Right atrium auricular region (tissue), 2 donors: ENCODE measurements at regions not wholly inside any gene's neighbourhood (a gene's known extent, or its start where the extent isn't known, plus 50 kb on each side); places are given as distances from the start of the nearest gene placed in this dataset.
"Not testable (repeated sequence)": the region's sequence is repeated elsewhere in the genome, so short reads cannot be mapped to it uniquely, and the experiment has no call there.

ENCODE experiments used
- DNase-seq: peaks from one replicate; pipeline ENCODE4 v3.0.0-alpha.2; 2019; ENCODE audit warnings: low spot score
- H3K27ac ChIP-seq, 2 donors: fragments of 200-600 bp; sonication (generic); 1 replicate in 1 of 2; 2 replicates in 1 of 2; pipeline ENCODE4 v1.5.1; 2016 to 2019
- H3K27me3 ChIP-seq, 2 donors: fragments of 200-600 bp; sonication (generic); one replicate each; pipeline versions ENCODE4 v1.5.1 to v1.6.0; 2017 to 2019
- H3K36me3 ChIP-seq: fragments of 200-600 bp; sonication (generic); one replicate; pipeline ENCODE4 v1.5.1; 2016
- H3K4me1 ChIP-seq, 2 donors: fragments of 200-600 bp; sonication (generic); one replicate each; pipeline versions ENCODE4 v1.5.1 to v1.6.0; 2017 to 2019
- H3K4me3 ChIP-seq, 2 donors: fragments of 200-600 bp; sonication (generic); 1 replicate in 1 of 2; 2 replicates in 1 of 2; pipeline ENCODE4 v1.5.1; 2017 to 2019; ENCODE audit warnings: mild to moderate bottlenecking in 1 of 2, moderate library complexity in 1 of 2
- H3K9me3 ChIP-seq, 2 donors: fragments of 200-600 bp; sonication (generic); one replicate each; pipeline ENCODE4 v1.5.1; 2019
- TF ChIP-seq, protein P1 (sequence below), 2 donors: fragments of 200-600 bp; sonication (generic); IDR thresholded peaks; one replicate each; pipeline ENCODE4 v1.5.1; 2019; ENCODE audit warnings: antibody characterized with exemption in 2 of 2

DNA sequence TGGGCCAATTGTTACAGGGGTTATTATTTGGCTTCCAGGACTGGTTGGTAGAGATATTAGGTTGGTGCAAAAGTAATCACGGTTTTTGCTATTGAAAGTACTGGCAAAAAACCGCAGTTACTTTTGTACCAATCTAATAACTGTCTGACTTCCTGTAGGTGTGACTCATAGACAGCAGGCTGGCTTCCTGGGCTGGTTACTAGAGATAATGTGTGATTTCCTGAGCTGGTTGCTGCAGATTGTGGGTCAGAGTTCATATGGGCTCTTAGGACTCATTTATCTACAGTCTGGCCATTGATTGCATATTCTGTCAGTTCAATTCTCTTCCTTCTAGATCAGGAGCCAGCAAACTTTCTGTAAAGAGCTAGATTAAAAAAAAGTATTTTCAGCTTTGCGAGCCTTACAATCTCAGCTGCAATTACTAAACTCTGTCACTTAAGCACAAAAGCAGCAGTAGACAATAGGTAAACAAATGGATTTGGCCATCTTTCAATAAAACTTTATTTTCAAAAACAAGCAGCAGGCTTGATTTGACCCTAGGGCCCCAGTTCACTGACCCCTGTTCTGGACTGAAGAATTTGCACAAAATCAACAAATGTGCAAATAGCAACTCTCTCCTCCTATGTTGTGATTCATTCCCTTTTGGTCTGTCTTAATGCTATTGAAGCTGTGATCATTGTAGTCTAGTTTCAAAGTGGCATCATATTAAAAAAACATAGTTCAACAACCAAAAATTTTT is 50.8 kb upstream of the BOD1L1 start:
- DNase-seq, result no peak
- Histone ChIP-seq H3K36me3 (no peaks in the 10 kb centered on the region), H3K27ac (no peak overlapping the region), H3K4me3 (no peak overlapping the region), H3K4me1 (no peaks in the 10 kb centered on the region), H3K9me3 (peaks cover 0 to 9% of the 10 kb centered on the region in 2 donors), H3K27me3 (no peaks in the 10 kb centered on the region)
- TF ChIP-seq, protein P1, sequence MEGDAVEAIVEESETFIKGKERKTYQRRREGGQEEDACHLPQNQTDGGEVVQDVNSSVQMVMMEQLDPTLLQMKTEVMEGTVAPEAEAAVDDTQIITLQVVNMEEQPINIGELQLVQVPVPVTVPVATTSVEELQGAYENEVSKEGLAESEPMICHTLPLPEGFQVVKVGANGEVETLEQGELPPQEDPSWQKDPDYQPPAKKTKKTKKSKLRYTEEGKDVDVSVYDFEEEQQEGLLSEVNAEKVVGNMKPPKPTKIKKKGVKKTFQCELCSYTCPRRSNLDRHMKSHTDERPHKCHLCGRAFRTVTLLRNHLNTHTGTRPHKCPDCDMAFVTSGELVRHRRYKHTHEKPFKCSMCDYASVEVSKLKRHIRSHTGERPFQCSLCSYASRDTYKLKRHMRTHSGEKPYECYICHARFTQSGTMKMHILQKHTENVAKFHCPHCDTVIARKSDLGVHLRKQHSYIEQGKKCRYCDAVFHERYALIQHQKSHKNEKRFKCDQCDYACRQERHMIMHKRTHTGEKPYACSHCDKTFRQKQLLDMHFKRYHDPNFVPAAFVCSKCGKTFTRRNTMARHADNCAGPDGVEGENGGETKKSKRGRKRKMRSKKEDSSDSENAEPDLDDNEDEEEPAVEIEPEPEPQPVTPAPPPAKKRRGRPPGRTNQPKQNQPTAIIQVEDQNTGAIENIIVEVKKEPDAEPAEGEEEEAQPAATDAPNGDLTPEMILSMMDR (IDR thresholded peaks at IDR 0.05), result no peak

DNA sequence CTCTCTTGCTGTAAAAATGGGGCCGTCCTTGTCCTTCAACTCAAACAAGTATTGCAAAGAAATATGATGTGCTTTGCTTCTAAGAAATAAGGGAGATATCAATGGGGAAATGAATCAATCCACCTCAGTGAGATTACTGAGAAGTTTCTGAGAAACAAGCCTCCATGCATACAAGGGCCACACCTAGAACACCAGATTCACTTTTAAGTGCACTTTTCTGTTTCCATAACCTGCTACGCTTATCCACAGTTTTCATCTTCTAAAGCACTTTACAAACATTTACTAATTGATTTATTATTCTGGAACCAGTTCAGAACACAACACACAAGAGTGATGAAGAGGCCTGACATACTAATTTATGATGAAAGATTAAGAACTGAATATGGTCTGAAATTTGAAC is 54.0 kb upstream of the BOD1L1 start:
- H3K4me3 ChIP-seq, result no peak overlapping the region
- H3K27me3 ChIP-seq, result no peaks in the 10 kb centered on the region
- no peaks in the 10 kb centered on the region for H3K36me3 ChIP-seq
- no peak for DNase-seq
- H3K9me3 ChIP-seq, result peaks cover 0 to 16% of the 10 kb centered on the region in 2 donors
- TF ChIP-seq, protein P1 (IDR thresholded peaks at IDR 0.05), result no peak
- H3K27ac ChIP-seq, result no peak overlapping the region
- no peaks in the 10 kb centered on the region for H3K4me1 ChIP-seq

GRCh38 chr4:13694256-13694655 is 66.7 kb upstream of the BOD1L1 start:
- no peaks in the 10 kb centered on the region for H3K36me3 ChIP-seq
- H3K27ac ChIP-seq, result peak overlapping the region; percentile 16 to 87
- H3K27me3 ChIP-seq, result no peaks in the 10 kb centered on the region
- no peak overlapping the region for H3K4me3 ChIP-seq
- peaks cover 0 to 18% of the 10 kb centered on the region in 2 donors for H3K9me3 ChIP-seq
- DNase-seq, result no peak
- peaks cover 0 to 4% of the 10 kb centered on the region in 2 donors for H3K4me1 ChIP-seq
- TF ChIP-seq, protein P1 (IDR thresholded peaks at IDR 0.05), result no peak

- no peak for DNase-seq
- no peak overlapping the region for H3K4me3 ChIP-seq
- no peak overlapping the region for H3K27ac ChIP-seq
- H3K4me1 ChIP-seq, result peaks cover 0 to 4% of the 10 kb centered on the region in 2 donors
- no peaks in the 10 kb centered on the region for H3K27me3 ChIP-seq
- no peaks in the 10 kb centered on the region for H3K36me3 ChIP-seq
- TF ChIP-seq, protein P1 (IDR thresholded peaks at IDR 0.05), result no peak
- no peaks in the 10 kb centered on the region for H3K9me3 ChIP-seq
These were observed 70.8 kb upstream of the BOD1L1 start for GRCh38 chr4:13698296-13698695.

GRCh38 chr4:13700021-13700857 is 72.7 kb upstream of the BOD1L1 start:
- TF ChIP-seq, protein P1 (IDR thresholded peaks at IDR 0.05), result no peak
- peaks cover 0 to 13% of the 10 kb centered on the region in 2 donors for H3K4me1 ChIP-seq
- H3K27ac ChIP-seq, result no peak overlapping the region
- H3K4me3 ChIP-seq, result no peak overlapping the region
- no peaks in the 10 kb centered on the region for H3K9me3 ChIP-seq
- DNase-seq, result no peak
- H3K36me3 ChIP-seq, result no peaks in the 10 kb centered on the region
- no peaks in the 10 kb centered on the region for H3K27me3 ChIP-seq

- H3K4me1 ChIP-seq, result peaks cover 0 to 14% of the 10 kb centered on the region in 2 donors
- not testable (repeated sequence) for H3K4me3 ChIP-seq, H3K9me3 ChIP-seq, H3K27me3 ChIP-seq, DNase-seq, H3K36me3 ChIP-seq, H3K27ac ChIP-seq
These were observed 73.3 kb upstream of the BOD1L1 start for GRCh38 chr4:13700858-13701140.
